GM23338 (cell line): ENCODE measurements at regions not wholly inside any gene's neighbourhood (a gene's known extent, or its start where the extent isn't known, plus 50 kb on each side); places are given as distances from the start of the nearest gene placed in this dataset.

Source experiments
- CREB1 ChIP-seq: fragments of 250-450 bp; sonication (Bioruptor Pico); IDR thresholded peaks from 2 replicates; pipeline ENCODE4 v1.5.0; 2020; ENCODE audit warnings: low read depth, mild to moderate bottlenecking, moderate library complexity
- CTCF ChIP-seq, 2 experiments: fragments of 200-600 bp in 1 of 2; sonication (generic) in 1 of 2; conservative IDR thresholded peaks; 2 replicates each; pipeline versions ENCODE4 v1.5.1 to v1.6.1; 2016 to 2017; ENCODE audit warnings: antibody characterized with exemption in 2 of 2, low read depth in 2 of 2, mild to moderate bottlenecking in 2 of 2, moderate library complexity in 1 of 2
- EZH2 ChIP-seq: fragments of 200-600 bp; sonication (generic); IDR thresholded peaks from one replicate; pipeline ENCODE4 v1.8.0; 2017; ENCODE audit warnings: antibody characterized with exemption, mild to moderate bottlenecking, low read depth; ENCODE audit not compliant: unreplicated experiment
- EZH2phosphoT487 ChIP-seq: fragments of 200-600 bp; sonication (generic); IDR thresholded peaks from one replicate; pipeline ENCODE4 v1.8.1; 2018; ENCODE audit warnings: antibody characterized with exemption; ENCODE audit not compliant: unreplicated experiment
- JUNB ChIP-seq: IDR thresholded peaks from one replicate; pipeline ENCODE4 v1.6.1; 2016; ENCODE audit warnings: antibody characterized with exemption; ENCODE audit not compliant: unreplicated experiment
- NANOG ChIP-seq: IDR thresholded peaks from 2 replicates; pipeline ENCODE4 v1.6.1; 2016; ENCODE audit warnings: antibody characterized with exemption, borderline replicate concordance
- POLR2AphosphoS5 ChIP-seq: IDR thresholded peaks from 2 replicates; pipeline ENCODE4 v1.6.1; 2016; ENCODE audit warnings: antibody characterized with exemption, low read depth
- REST ChIP-seq: IDR thresholded peaks from one replicate; pipeline ENCODE4 v1.6.1; 2018; ENCODE audit warnings: antibody characterized with exemption; ENCODE audit not compliant: unreplicated experiment
- ZNF462 ChIP-seq: fragments of 250-450 bp; sonication (Bioruptor Pico); IDR thresholded peaks from 2 replicates; pipeline ENCODE4 v1.5.0; 2020; ENCODE audit warnings: mild to moderate bottlenecking, moderate library complexity

- TF ChIP-seq CTCF (conservative IDR thresholded peaks at IDR 0.05; ENCODE audit: low read depth in 2 of 2) (no peak), EZH2phosphoT487 (no peak), EZH2 (no peak), JUNB (no peak), CREB1 (CRISPR knock-in tag) (no peak), ZNF462 (CRISPR knock-in tag) (no peak), POLR2AphosphoS5 (no peak), REST (no peak), NANOG (no peak)
These were observed 343.1 kb downstream of the TFAP2A start for GRCh38 chr6:10071631-10072220.
